Peyer's patch (tissue), 4 donors: ENCODE measurements at regions not wholly inside any gene's neighbourhood (a gene's known extent, or its start where the extent isn't known, plus 50 kb on each side); places are given as distances from the start of the nearest gene placed in this dataset.

Experiments used
- CTCF ChIP-seq, 6 experiments: fragments of 450-650 bp in 4 of 6; fragments of 200-600 bp in 2 of 6; sonication (generic) in 1 of 6; IDR thresholded peaks; one replicate each; pipeline ENCODE4 v1.5.1; 2017 to 2019; ENCODE audit warnings: antibody characterized with exemption in 6 of 6, mild to moderate bottlenecking in 3 of 6, moderate library complexity in 1 of 6
- POLR2A ChIP-seq, 2 donors: fragments of 450-650 bp; IDR thresholded peaks; one replicate each; pipeline ENCODE4 v1.5.1; 2017; ENCODE audit warnings: antibody characterized with exemption in 2 of 2, mild to moderate bottlenecking in 2 of 2, moderate library complexity in 2 of 2

- no peak for TF ChIP-seq CTCF (IDR thresholded peaks at IDR 0.05)
- no peak for TF ChIP-seq POLR2A (IDR thresholded peaks at IDR 0.05)
These were observed 252.5 kb downstream of the SEC14L1 start for GRCh38 chr17:77393274-77393600.
